Activated CD4-positive, alpha-beta T cell treated with anti-CD3 and anti-CD28 coated beads for 48 hours (primary cell): ENCODE measurements at regions not wholly inside any gene's neighbourhood (a gene's known extent, or its start where the extent isn't known, plus 50 kb on each side); places are given as distances from the start of the nearest gene placed in this dataset.

Source experiments
- DNase-seq: peaks from one replicate; pipeline ENCODE4 v3.0.0-alpha.2; 2020

DNA sequence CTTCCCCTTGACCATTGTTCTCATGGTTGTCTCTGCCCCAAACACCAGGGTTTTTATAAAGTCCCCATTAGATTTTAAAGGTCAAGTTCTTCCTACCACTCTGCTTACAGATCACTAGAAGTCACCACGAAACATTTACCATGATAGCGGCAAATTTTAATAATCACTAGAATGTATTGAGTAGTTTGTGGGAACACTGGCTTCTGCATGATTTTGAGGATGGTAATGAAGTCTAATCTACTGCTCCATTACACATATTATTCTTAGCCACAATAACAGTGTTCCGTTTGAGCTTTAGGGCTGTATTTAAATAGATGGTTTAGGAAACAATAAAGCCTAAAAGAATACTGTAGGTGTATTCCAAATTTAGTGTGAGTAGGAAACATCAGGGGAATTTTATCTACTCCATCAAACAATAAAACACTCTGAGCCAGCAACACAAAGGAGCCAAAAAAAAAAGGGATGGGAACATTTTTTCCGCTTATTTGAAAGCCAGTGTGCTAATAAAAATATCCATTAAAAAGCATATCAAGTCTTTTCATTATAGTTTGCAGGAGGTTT is 49.7 kb downstream of the KLF12 start:
- no peak for DNase-seq

DNA sequence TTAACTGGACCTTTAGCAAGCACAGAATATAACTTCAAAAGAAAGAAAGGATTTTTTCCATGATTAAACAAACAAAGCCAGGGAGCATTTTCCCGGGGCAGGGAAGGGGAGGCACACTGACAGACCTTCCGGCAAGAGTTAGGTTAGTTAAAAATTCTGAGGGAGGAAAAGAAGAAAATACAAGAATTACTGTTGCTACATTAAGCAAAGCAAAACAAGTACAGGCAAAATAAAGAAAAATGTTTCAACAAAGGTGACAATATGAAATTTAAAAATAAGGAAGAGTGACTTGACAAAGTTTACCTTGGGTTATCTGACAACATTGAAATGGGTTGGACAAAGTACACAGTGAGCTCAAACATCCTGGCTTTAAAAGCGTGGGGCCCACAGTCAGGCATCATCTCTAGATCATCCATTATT is 51.5 kb downstream of the KLF12 start:
- no peak for DNase-seq

DNA sequence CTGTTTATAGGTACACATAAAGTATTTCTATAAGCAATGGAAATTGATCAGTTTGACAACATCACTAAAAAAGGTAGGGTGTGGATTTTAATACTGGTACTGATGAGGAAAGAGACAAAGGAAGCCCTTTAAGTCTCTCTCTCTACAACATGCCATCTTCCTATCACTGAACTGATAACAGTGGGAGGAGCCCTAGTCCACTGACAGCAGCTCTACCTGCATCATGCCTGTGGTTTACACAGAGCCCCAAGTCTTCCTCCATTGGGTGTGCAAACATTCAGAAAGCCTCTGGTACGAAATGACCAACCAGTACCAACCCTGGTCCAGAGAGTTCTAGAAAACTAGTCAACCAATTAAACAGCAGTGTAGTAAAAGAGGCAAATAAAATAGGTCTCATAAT is 53.4 kb downstream of the KLF12 start:
- no peak for DNase-seq

DNA sequence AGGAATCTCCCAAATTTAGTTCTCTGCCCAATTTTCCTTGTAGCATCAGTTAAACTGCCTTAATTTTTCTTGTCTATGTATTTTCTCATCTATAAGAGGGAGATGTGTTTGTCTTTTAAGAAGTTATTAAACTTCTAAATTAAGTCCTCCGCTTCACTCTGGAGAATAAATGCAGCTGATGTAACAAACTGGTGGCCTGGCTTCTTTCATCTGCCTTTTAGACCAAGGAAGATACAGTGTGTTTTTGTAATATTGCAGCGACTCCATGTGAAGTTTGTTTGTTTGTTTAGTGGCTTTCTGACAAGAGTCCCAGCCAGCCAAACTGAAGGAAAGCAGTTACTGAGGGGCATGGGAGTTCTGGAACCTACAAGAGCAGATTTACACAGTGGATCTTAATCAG is 56.4 kb downstream of the KLF12 start:
- DNase-seq = no peak

DNA sequence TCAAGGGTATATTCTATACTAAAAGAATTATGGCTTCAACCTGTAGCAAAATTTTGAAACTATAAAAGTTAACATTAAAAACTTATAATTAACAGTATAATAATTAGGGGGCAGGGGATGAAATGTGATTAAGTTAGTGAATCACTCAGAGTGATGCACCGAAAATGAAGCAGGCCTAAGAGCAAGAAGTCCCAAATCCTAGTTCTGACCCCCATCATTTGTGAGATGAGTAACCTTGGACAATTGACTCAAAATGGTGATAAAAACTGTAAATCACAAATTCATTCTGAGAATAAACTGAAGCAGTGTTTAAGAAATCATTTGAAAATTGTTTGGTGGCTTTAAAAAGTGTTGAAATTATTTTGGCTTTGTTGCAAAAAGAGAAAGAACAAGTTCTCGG is 56.8 kb downstream of the KLF12 start:
- no peak for DNase-seq

DNA sequence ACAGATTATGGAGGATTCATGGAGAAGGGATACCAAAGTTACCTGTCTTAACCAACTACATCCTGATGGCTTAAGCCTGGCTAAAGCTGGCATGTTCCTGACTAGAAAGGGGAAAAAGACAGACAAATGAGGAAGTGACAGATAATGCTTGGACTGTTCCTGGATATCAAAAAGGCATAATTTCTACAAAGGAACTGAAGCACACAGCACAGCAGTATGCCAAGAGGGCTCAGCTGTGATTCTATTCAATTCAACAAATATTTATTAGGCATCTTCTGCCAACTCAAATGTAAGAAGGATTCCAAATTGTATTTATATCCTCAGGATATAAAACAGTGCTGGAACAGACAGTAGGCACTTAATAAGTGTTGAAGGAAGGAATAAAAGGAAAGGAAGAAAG is 59.5 kb downstream of the KLF12 start:
- DNase-seq = no peak

DNA sequence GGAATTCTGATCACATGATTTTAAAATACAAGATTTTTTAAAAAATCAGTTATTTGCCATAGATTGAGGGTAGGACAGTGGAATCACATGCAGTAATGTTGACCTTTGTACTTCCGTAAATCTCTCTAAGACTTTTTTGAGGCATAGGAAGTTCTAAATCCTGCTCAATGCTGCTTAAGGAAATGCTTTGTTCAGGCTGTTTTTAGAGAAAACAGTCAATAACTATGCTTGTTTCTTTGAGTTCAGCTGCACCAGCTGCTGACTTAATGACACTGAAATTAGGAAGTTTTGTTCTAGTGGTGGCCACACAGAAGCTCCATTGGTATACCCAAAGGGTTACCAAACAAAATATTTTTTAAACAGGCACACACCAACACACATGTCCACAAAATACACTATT is 60.9 kb downstream of the KLF12 start:
- no peak for DNase-seq

DNA sequence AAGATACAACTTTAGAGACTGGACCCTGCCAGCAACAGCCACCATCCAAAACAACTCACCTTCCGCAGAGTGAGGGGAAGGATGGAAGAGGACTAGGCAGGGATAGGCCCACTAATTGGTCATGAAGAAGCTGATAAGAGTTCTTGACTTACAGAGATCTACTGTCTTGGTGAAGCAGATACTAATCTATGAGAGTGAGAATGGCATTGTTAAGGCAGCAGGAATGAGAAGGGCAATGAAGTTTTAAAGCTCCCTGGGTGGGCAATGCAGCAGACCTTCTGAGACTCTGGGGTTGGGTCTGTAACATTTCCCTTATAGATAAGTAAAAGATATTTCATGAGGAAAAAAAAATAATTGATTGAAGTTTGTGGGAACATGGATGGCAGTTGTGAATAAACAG is 63.7 kb downstream of the KLF12 start:
- no peak for DNase-seq

DNA sequence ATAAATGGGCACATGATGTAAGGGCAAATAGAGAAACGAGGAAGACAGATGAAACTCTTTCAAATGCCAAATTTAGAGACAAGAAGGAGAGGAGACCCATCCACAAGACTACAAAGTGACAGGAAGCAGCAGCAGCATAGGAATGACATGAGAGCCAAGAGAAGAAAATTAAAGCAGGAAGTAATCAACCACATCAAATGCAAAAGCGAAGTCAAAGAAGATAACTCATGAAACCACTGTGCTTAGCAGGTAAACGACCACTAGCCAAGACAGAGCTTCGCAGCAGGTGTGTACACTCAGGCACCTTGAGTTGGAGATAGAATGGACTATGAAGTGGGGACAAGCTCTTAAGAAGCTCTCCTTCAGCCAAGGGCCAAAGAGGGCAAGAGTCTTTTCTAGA is 64.1 kb downstream of the KLF12 start:
- no peak for DNase-seq

DNA sequence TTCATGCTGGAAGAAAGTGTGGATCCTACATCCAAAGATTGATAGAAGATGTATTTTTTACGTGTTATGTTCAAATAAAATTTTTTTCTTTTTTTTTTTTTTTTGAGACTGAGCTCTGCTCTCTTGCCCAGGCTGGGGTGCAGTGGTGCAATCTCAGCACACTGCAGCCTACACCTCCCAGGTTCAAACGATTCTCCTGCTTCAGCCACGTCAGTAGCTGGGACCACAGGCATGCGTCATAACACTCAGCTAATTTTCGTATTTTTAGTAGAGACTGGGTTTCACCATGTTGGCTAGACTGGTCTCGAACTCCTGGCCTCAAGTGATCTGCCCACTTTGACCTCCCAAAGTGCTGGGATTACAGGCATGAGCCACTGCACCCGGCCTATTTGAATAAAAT is 65.7 kb downstream of the KLF12 start:
- DNase-seq = peak; percentile 32

DNA sequence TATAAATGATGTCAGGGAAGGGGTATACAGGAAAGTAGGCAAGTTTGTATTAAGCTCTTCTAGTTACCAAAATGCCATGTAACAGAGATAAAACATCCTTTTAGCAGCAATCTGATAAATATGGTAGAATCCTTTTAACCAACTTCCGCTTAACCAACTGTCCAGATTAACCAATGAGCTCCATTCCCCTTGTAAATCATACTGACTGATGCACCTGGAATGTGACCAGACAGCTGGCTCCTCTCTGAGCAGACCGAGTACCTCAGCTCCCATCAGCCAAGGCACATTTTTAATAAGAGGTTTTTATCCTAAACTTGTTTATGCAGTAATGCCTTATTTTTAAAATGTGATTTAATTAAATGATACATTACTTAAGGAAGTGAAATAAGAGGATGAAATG is 66.4 kb downstream of the KLF12 start:
- no peak for DNase-seq

DNA sequence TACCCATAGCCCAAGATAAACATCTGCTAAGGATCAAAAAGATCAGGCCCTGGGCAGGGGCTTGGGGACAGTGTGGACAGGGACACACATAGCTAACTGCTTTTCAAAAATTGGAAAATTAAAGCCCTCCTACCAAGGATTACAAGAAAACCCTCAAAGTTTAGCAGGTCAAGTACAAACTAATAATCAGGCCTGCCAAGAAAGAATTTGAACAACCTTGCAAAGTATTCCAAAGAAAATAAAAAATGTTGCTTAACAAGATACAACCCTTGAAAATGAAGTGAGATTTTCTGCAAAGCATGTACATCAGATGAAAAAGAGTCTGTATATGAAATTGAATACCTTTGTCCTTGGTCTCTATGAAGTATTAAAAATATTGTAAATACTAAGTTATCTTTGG is 67.3 kb downstream of the KLF12 start:
- no peak for DNase-seq

DNA sequence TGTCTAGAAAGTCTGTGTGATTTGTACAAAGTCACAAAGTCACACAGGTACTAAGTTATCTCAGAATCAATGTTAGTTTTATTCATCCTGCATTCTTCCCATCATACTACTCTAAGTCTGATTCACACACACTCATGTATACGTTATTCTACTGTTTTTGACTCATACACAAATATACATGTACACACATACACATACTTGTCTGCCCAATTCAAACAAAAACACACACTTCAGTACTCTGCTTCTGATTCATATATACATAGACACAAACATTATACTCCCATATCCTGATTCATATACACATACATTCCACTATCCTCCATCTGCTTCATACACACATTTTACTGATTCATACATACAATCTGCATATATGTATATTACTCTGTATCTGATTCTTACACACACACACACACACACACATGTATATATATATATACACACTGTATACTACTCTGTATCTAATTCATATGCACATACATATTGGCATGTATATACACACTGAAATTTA is 69.3 kb downstream of the KLF12 start:
- DNase-seq = no peak

DNA sequence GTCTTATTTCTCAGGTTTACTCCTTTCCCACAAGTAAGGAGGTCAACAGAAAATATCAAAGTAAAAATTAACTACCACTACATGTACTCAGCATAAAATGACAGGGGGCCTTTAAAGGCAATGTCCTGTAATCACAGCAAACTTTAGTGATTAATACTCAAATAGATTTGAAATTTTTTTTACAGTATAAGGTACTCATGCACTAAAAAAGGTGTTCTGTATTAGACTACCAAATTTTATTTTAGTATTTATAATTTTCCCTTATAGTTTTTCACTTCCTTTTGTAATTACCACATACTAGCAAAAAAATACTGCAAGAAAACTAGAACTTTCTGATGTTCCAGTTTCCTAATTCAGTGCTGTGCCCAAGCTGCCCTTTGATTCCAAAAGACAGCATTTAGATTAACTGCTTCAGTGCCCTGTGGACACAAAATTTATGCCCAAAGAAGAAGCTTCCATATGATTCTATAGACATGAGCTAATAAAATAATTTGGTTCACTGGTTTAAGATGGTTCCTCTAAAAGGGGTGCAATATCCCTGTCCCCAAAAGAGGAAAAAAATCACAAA is 70.6 kb downstream of the KLF12 start:
- DNase-seq = no peak

DNA sequence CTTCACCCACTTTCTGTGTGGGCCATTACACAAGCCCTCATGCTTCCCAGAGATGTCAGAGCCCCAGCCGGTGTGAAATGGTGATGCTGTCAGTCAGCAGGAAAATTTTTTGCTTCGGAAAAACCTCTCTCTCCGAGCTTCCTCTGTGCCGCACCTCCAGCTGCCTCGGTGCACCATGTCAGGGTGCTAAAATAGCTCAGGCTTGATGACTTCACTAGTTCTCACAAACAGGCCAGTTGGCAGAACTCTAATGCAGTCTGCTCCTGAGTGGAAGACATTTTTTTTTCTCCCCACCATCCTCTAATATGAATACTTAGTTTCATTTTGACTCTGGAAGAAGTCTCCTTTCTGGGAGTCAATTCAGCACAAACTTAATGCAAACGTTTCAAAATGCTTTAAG is 71.3 kb downstream of the KLF12 start:
- DNase-seq = peak; percentile 40

DNA sequence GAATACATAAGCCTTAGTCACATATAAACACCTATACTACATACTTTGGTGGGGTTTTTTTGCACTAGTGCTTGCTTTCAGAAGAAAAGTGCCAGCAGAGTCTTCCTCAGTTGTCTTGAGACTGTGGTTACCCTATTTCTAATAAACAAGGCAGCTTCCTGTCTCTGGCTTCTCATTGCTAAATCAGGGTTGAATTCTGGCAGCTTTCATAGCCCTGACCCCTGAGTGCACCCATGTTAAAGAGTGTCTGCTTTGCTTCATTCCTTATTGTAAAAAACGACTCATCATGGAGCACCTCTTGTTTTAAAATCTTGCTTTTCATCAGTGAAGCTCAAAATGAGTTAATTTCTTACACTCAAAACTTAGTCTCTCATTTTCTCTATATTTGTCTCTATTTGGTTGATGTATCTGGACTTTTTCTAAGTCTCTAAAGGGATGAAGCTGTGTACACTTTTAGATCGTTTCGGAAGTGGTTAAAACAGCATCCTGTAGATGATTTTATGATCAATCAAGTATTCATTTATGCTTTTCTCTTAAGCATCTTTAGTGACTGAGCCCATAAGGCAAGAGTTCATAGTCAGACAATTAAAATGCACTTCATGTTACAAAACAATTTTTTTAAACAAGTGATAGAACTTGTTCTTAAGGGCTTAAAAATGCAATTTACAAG is 72.1 kb downstream of the KLF12 start:
- DNase-seq = no peak

DNA sequence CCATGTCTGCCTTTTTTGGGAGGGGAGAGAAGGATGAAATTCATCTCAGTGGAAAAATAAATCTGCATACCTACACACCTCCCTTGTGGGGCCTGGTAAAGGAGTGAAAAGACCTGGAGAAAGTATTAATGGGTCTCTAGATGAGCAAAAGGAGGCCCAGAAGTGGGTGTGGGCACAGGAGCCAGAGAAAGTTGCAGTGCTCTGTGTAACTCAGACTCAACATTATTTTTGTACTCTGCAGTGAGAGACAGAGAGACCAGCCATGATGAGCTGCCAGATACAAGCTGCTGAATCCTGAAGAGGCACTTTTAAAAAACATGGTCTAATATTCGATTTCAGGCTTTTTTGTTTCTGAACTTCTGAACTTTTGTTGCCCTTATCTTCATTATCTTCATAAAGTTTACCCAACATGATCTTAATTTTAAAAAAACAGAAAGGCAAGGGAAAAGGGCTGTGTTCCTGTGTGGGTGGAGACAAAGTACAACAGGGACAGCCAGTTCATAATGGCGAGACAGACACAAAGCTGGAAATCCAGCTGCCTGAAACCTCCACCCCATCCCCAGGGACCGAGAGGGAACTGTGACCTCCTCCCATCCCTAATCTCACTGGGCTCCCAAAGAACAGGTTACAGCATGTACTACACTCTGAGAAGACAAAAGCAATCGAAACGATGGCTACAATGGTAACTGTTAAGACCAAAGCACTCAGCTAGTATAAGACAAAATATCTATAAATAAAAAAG is 77.2 kb downstream of the KLF12 start:
- DNase-seq = no peak

DNA sequence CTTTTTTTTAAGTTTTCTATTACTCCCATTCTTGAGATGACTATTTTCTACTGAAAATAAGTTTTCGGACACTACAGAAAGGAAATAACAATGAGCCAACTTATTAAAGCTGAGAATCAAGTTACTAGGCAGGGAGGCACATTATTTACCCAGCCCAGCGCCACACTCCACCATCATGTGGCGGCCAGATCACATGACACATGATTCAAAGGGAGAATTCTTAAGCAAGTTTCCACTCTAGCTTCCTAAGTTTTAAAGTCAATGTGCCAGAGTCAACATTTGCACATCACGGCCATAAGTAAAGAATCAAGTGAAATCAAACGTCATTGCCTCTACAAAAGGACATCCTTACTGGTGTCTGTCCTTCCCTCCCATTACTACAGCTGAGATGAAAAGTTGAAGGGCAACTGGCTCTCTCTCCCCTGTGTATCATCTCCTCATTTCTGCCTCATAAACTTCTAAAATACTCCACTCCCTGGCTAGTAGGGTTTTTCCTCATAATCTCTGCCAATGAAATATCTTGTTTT is 81.7 kb downstream of the KLF12 start:
- DNase-seq = peak; percentile 31

DNA sequence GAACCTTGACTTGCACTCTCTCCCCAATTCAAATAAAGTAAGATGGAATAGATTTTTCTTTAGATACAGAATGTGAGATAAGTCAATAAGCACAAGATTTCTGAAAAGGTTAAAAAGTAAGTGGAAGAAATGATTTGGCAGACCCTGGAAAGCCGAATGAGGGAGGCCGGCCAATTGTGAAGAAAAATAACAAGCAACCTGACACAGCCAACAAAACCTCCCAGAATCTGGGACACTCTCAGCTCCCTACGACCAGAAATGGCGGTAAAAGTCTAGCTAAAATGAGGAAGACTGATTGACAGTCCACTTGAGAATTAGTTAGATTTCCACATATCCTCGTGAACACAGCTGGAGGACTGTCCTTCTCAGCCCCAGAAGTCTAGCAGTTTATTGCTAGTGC is 85.4 kb downstream of the KLF12 start:
- no peak for DNase-seq

DNA sequence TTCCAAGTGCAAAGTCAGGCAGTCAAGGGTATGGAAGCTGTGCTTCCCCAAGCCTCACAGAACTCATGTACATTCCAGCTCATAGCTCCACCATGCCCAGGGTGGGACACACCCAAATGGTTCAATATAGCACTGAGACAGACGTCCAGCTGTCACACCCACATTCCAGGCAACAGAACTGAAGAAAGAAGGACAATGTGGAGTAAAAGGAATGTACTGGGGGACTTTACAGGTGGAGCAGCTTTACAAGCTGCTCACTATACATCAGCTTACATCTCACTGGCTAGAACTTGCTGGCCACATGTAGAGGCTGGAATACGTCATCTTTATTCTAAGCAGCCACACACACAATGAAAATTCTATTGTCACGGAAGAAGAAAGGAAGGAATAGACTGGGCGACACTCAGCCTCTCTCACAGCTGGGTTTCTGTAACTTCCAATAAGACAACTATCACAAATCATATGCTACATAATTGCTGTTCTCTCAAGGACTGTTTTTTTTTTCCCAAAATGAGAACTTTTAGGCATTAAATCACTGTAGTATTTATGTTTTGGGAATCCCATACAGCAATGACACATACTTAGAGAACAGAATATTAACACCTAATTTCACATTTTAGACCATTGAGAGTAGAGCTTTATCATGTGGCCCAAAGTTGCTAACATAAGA is 86.1 kb downstream of the KLF12 start:
- no peak for DNase-seq

DNA sequence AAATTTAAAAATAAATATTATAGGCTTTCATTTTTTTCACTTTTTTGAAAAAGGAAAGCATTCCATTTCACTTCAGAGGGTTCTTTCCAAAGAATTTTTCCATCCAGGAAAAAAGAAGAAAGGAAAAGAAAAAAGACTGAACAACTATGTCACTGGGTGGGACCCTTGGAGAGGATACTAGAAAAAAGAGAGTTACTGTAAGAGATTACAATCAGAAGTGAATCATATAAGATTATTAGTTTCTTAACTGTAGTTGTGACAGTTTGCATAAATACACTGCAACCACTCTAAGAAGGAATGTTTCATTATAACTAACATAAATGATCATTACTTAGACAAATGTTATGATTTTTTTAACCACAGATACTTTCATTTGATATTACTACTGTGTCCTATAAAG is 87.8 kb downstream of the KLF12 start:
- DNase-seq = no peak

DNA sequence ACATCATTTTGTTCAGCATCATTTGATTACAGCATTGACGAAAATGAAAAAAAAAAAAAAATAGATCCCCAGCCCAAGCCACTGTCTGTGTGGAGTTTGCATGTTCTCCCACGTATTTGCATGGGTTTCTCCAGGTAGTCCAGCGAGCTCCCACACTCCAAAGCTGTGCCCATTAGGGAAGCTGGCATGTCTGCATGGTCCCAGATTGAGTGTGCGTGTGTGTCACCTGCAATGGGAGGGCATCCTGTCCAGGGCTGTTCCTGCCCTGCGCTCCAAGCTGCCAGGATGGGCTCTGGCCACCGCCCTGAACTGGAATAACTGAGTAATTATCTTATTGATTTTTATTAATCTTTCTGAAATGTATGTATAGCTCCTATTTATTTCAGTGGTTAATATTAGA is 88.6 kb downstream of the KLF12 start:
- no peak for DNase-seq

DNA sequence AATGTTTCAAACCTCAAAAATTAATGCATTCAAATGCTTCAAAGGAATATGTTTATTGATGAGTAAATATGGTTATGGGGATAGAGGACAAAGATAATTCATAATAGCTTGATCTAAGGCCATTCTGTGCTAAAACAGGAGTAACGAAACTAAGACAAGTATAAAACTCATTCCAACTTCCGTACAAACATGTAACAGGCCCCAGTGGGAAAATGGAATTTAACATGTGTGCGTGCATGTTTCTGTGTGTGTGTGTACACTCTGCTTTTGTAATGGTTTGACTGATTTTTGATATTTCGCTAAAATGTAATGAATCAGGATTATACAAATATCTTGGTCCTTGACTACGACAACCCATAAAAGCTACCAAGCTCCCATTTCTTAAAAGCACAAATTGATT is 91.0 kb downstream of the KLF12 start:
- DNase-seq = no peak
